Liver (tissue), 7 donors: ENCODE measurements at regions not wholly inside any gene's neighbourhood (a gene's known extent, or its start where the extent isn't known, plus 50 kb on each side); places are given as distances from the start of the nearest gene placed in this dataset.
"Not testable (repeated sequence)": the region's sequence is repeated elsewhere in the genome, so short reads cannot be mapped to it uniquely, and the experiment has no call there.

ENCODE experiments used
- DNase-seq: peaks from one replicate; pipeline ENCODE4 v3.0.0-alpha.2; 2017; ENCODE audit warnings: low spot score
- H3K27ac ChIP-seq, 2 donors: one replicate each; pipeline ENCODE4 v1.7.0; 2013; ENCODE audit warnings: inconsistent platforms in 2 of 2, low read length in 2 of 2, control low read depth in 1 of 2, low read depth in 1 of 2, mild to moderate bottlenecking in 1 of 2
- H3K27me3 ChIP-seq, 4 donors: one replicate each; pipeline versions ENCODE4 v1.6.1 to v1.7.0; 2013; ENCODE audit warnings: low read length in 3 of 4, inconsistent platforms in 1 of 4, mild to moderate bottlenecking in 1 of 4, moderate library complexity in 1 of 4; ENCODE audit not compliant: control insufficient read depth in 4 of 4, insufficient read depth in 4 of 4
- H3K36me3 ChIP-seq, 4 donors: one replicate each; pipeline versions ENCODE4 v1.6.1 to v1.7.0; 2013; ENCODE audit warnings: low read length in 3 of 4, mild to moderate bottlenecking in 3 of 4, low read depth in 1 of 4, moderate library complexity in 1 of 4; ENCODE audit not compliant: control insufficient read depth in 4 of 4, insufficient read depth in 3 of 4
- H3K4me1 ChIP-seq, 4 donors: one replicate each; pipeline versions ENCODE4 v1.6.1 to v1.7.0; 2013; ENCODE audit warnings: low read length in 3 of 4, mild to moderate bottlenecking in 3 of 4, moderate library complexity in 1 of 4; ENCODE audit not compliant: control insufficient read depth in 4 of 4, insufficient read depth in 4 of 4
- H3K4me3 ChIP-seq, 3 donors: one replicate each; pipeline versions ENCODE4 v1.6.1 to v1.7.0; 2013; ENCODE audit warnings: low read length in 3 of 3, control low read depth in 1 of 3, low read depth in 1 of 3, mild to moderate bottlenecking in 1 of 3
- H3K9ac ChIP-seq, 2 donors: one replicate each; pipeline ENCODE4 v1.7.0; 2013; ENCODE audit warnings: low read length in 2 of 2, mild to moderate bottlenecking in 2 of 2, moderate library complexity in 2 of 2, control low read depth in 1 of 2, low read depth in 1 of 2
- H3K9me3 ChIP-seq, 4 donors: one replicate each; pipeline versions ENCODE4 v1.6.1 to v1.7.0; 2013; ENCODE audit warnings: low read length in 3 of 4; ENCODE audit not compliant: control insufficient read depth in 4 of 4
- ATF3 ChIP-seq: IDR thresholded peaks from 2 replicates; pipeline ENCODE4 v1.6.1; 2016; ENCODE audit warnings: antibody characterized with exemption
- EGR1 ChIP-seq, 2 donors: IDR thresholded peaks; 2 replicates each; pipeline ENCODE4 v1.6.1; 2016 to 2018; ENCODE audit warnings: antibody characterized with exemption in 2 of 2, low read depth in 2 of 2
- FOXA1 ChIP-seq: IDR thresholded peaks from 2 replicates; pipeline ENCODE4 v1.6.1; 2016; ENCODE audit warnings: antibody characterized with exemption
- FOXA2 ChIP-seq: IDR thresholded peaks from 2 replicates; pipeline ENCODE4 v1.6.1; 2016; ENCODE audit warnings: antibody characterized with exemption
- GABPA ChIP-seq, 2 donors: IDR thresholded peaks in 1 of 2; conservative IDR thresholded peaks in 1 of 2; 2 replicates each; pipeline ENCODE4 v1.6.1; 2016; ENCODE audit warnings: antibody characterized with exemption in 2 of 2, mild to moderate bottlenecking in 1 of 2, moderate library complexity in 1 of 2
- HNF4A ChIP-seq, 2 donors: conservative IDR thresholded peaks; 2 replicates each; pipeline ENCODE4 v1.6.1; 2016; ENCODE audit warnings: antibody characterized with exemption in 2 of 2, mild to moderate bottlenecking in 2 of 2
- HNF4G ChIP-seq: IDR thresholded peaks from 2 replicates; pipeline ENCODE4 v1.6.1; 2016; ENCODE audit warnings: antibody characterized with exemption
- JUND ChIP-seq, 2 donors: IDR thresholded peaks; 2 replicates each; pipeline ENCODE4 v1.6.1; 2016; ENCODE audit warnings: antibody characterized with exemption in 2 of 2
- MAX ChIP-seq: IDR thresholded peaks from 2 replicates; pipeline ENCODE4 v1.6.1; 2016; ENCODE audit warnings: antibody characterized with exemption
- NR2F2 ChIP-seq: IDR thresholded peaks from 2 replicates; pipeline ENCODE4 v1.6.1; 2016; ENCODE audit warnings: antibody characterized with exemption
- RAD21 ChIP-seq, 2 donors: IDR thresholded peaks; 2 replicates each; pipeline ENCODE4 v1.6.1; 2016; ENCODE audit warnings: antibody characterized with exemption in 2 of 2, mild to moderate bottlenecking in 2 of 2
- REST ChIP-seq: IDR thresholded peaks from 2 replicates; pipeline ENCODE4 v1.6.1; 2016; ENCODE audit warnings: antibody characterized with exemption, mild to moderate bottlenecking
- RXRA ChIP-seq, 2 donors: IDR thresholded peaks; 2 replicates each; pipeline ENCODE4 v1.6.1; 2017 to 2018; ENCODE audit warnings: antibody characterized with exemption in 2 of 2, mild to moderate bottlenecking in 1 of 2
- SP1 ChIP-seq: IDR thresholded peaks from 2 replicates; pipeline ENCODE4 v1.6.1; 2018; ENCODE audit warnings: antibody characterized with exemption, mild to moderate bottlenecking
- TAF1 ChIP-seq: conservative IDR thresholded peaks from 2 replicates; pipeline ENCODE4 v1.6.1; 2016; ENCODE audit warnings: antibody characterized with exemption, mild to moderate bottlenecking
- YY1 ChIP-seq: IDR thresholded peaks from 2 replicates; pipeline ENCODE4 v1.6.1; 2016; ENCODE audit warnings: antibody characterized with exemption, mild to moderate bottlenecking
- ZBTB33 ChIP-seq: IDR thresholded peaks from 2 replicates; pipeline ENCODE4 v1.6.1; 2016; ENCODE audit warnings: antibody characterized with exemption
- WGBS: extraction: QIAGEN DNeasy Blood & Tissue Kit; methylation state at CpG from one replicate; pipeline ENCODE4 v1.1.7; 2013; 5-methylcytosine and 5-hydroxymethylcytosine counted together
- donor health status: healthy.
- donor health status: healthy.
- donor health status: healthy.
- donor health status: healthy.

GRCh38 chrY:12327751-12328150 is 373.3 kb upstream of the USP9Y start:
- H3K4me1 ChIP-seq = no peaks in the 10 kb centered on the region
- TF ChIP-seq RAD21 (IDR thresholded peaks at IDR 0.05) = no peak
- TF ChIP-seq ZBTB33 = no peak
- TF ChIP-seq MAX = no peak
- TF ChIP-seq FOXA2 = no peak
- no peak for TF ChIP-seq RXRA (IDR thresholded peaks at IDR 0.05)
- no peak for TF ChIP-seq YY1
- no peak for TF ChIP-seq SP1
- TF ChIP-seq REST = no peak
- TF ChIP-seq ATF3 = no peak
- no peak for TF ChIP-seq TAF1
- TF ChIP-seq EGR1 (IDR thresholded peaks at IDR 0.05; ENCODE audit: low read depth in 2 of 2) = no peak
- TF ChIP-seq GABPA (IDR thresholded peaks at IDR 0.05 in 1 of 2, conservative IDR thresholded peaks at IDR 0.05 in 1 of 2) = no peak
- TF ChIP-seq NR2F2 = no peak
- TF ChIP-seq JUND (IDR thresholded peaks at IDR 0.05) = no peak
- no peak for TF ChIP-seq HNF4A (conservative IDR thresholded peaks at IDR 0.05)
- TF ChIP-seq FOXA1 = no peak
- no peak for TF ChIP-seq HNF4G
- H3K27ac ChIP-seq = no peak overlapping the region
- H3K36me3 ChIP-seq = no peaks in the 10 kb centered on the region
- no peaks in the 10 kb centered on the region for H3K27me3 ChIP-seq
- no peak overlapping the region for H3K4me3 ChIP-seq
- no peaks in the 10 kb centered on the region for H3K9me3 ChIP-seq
- WGBS = 87% methylated on average over 7 of the region's 7 CpGs
- no peak overlapping the region for H3K9ac ChIP-seq
- DNase-seq = no peak

GRCh38 chrY:12331917-12332316 is 369.1 kb upstream of the USP9Y start:
- WGBS = 92% methylated on average over 9 of the region's 10 CpGs
- H3K9ac ChIP-seq, H3K36me3 ChIP-seq, DNase-seq, H3K9me3 ChIP-seq, H3K27ac ChIP-seq, H3K4me1 ChIP-seq, H3K4me3 ChIP-seq, H3K27me3 ChIP-seq: not testable (repeated sequence)
